ENCODE measurements at regions not wholly inside any gene's neighbourhood (a gene's known extent, or its start where the extent isn't known, plus 50 kb on each side); places are given as distances from the start of the nearest gene placed in this dataset.

DNA sequence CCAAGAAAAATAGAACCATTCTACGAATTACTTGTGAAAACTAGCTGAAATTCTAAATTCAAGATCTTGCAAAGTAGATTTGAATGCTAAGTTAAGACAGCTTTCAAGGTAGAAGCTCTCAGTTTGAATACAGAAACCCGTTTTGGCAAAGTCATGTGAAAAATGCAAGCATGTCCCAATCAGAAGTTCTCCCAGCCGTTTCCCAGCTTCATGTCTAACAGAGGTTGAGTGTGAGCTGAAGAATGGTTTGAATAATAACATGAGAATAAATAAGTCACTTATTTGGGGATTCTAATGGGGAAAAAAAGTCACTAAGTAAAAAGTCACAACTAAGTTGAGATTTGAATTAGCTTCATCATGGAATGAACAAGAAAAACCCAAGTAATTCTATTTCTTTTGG is 152.5 kb upstream of the MAP3K1 start:
- no peaks in the 10 kb centered on the region for H3K36me3 ChIP-seq
- no peak for DNase-seq (ENCODE audit: low read depth in 1 of 2, low spot score in 1 of 2)
- no peaks in the 10 kb centered on the region for H3K27me3 ChIP-seq
- H3K27ac ChIP-seq, result no peak overlapping the region
- TF ChIP-seq, protein P1, sequence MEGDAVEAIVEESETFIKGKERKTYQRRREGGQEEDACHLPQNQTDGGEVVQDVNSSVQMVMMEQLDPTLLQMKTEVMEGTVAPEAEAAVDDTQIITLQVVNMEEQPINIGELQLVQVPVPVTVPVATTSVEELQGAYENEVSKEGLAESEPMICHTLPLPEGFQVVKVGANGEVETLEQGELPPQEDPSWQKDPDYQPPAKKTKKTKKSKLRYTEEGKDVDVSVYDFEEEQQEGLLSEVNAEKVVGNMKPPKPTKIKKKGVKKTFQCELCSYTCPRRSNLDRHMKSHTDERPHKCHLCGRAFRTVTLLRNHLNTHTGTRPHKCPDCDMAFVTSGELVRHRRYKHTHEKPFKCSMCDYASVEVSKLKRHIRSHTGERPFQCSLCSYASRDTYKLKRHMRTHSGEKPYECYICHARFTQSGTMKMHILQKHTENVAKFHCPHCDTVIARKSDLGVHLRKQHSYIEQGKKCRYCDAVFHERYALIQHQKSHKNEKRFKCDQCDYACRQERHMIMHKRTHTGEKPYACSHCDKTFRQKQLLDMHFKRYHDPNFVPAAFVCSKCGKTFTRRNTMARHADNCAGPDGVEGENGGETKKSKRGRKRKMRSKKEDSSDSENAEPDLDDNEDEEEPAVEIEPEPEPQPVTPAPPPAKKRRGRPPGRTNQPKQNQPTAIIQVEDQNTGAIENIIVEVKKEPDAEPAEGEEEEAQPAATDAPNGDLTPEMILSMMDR (IDR thresholded peaks at IDR 0.05; ENCODE audit: low read depth, low read length), result no peak
- no peaks in the 10 kb centered on the region for H3K4me1 ChIP-seq (ENCODE audit: low read depth)
- no peak overlapping the region for H3K4me3 ChIP-seq
- no peaks in the 10 kb centered on the region for H3K9me3 ChIP-seq (ENCODE audit: low read depth)

DNA sequence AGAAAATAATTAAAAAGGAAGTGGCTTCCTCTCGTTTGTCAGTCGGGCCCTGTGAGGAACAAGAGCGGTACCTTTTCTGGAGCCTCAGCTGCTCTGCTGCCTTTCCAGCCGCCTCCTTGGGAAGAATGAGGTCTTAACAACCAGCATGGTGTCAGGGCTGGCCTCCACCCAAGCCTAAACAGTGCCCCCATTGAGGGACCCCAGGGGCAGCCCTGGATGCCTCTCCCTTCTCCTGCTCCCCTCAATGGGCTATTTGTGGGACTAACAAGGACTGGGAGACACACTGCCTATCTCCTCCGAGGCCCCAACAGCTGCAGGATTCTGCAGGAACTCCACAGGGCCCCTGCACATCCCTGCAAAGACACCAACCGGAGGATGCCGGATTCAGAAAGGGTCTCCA is 155.4 kb upstream of the MAP3K1 start:
- H3K4me1 ChIP-seq (ENCODE audit: low read depth), result no peaks in the 10 kb centered on the region
- no peak overlapping the region for H3K4me3 ChIP-seq
- H3K27ac ChIP-seq, result no peak overlapping the region
- DNase-seq (ENCODE audit: low read depth in 1 of 2, low spot score in 1 of 2), result no peak
- no peaks in the 10 kb centered on the region for H3K9me3 ChIP-seq (ENCODE audit: low read depth)
- H3K27me3 ChIP-seq, result no peaks in the 10 kb centered on the region
- no peaks in the 10 kb centered on the region for H3K36me3 ChIP-seq
- TF ChIP-seq, protein P1 (IDR thresholded peaks at IDR 0.05; ENCODE audit: low read depth, low read length), result no peak

DNA sequence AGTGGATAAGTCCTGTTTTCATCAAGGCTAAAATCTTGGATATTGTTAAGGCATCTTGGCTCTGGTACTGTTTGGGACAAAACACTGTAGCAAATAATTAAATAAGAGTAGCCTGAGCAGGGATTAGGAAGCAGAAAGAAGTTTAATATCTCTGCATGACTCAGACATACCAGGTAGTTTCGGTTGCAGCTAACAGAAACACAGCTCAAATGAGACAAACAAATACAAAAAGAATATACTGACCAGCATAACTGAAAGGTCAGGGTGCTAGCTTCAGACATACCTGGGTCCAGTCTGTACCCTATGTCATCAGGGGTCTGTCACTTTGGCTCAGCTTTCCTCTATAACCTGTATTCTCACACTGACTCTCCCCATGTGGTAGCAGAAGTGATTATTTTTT is 156.4 kb upstream of the MAP3K1 start:
- Histone ChIP-seq H3K9me3 (ENCODE audit: low read depth) (no peaks in the 10 kb centered on the region), H3K4me1 (ENCODE audit: low read depth) (no peaks in the 10 kb centered on the region), H3K27me3 (no peaks in the 10 kb centered on the region), H3K4me3 (no peak overlapping the region), H3K27ac (no peak overlapping the region), H3K36me3 (no peaks in the 10 kb centered on the region)
- TF ChIP-seq, protein P1 (IDR thresholded peaks at IDR 0.05; ENCODE audit: low read depth, low read length), result no peak
- DNase-seq (ENCODE audit: low read depth in 1 of 2, low spot score in 1 of 2), result no peak

DNA sequence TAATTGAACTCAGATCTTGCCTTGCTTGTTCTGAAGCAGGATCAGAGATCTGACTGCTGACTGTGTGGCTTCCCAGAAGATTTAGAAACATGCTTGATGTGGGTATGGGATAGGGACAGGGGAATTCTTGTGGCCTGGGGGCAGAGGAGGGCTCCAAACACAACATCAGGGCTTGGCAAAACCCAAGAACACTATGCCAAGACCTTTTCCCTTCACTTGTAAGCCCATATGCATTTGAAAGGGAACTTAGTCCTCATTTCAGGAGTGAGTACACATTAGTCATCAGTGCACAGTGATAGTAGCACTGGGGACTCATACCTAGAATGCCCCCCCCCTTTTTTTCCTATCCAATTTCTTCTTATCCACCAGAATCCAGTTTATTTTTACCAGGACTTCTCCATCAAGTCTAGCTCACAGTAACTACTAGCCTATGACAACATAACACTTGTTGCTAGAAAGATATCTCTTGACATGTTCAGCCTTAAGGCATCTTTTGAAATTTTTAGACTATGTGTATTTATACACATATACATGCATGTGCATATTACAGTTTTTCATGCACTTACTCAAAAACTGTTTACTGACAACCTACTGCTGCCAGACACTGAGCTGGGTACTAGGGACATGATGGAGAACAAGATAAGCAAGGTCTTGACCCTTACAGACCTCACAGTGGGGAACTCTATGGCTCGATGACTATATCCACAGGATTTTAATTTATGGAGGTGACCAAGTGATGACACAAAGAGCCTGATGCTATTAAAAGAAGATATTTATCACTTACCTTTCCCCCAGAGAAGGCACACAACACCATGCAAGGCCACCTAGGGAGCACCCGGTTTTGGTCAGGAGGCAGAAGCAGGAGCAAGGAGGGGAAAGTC is 158.3 kb upstream of the MAP3K1 start:
- Histone ChIP-seq H3K4me3 (no peak overlapping the region), H3K36me3 (no peaks in the 10 kb centered on the region), H3K9me3 (ENCODE audit: low read depth) (no peaks in the 10 kb centered on the region), H3K27ac (no peak overlapping the region), H3K4me1 (ENCODE audit: low read depth) (no peaks in the 10 kb centered on the region), H3K27me3 (no peaks in the 10 kb centered on the region)
- TF ChIP-seq, protein P1 (IDR thresholded peaks at IDR 0.05; ENCODE audit: low read depth, low read length), result no peak
- DNase-seq (ENCODE audit: low read depth in 1 of 2, low spot score in 1 of 2), result peak in 1 of 2 donors; percentile 26

- TF ChIP-seq, protein P1 (IDR thresholded peaks at IDR 0.05; ENCODE audit: low read depth, low read length), result no peak
These were observed 163.5 kb upstream of the MAP3K1 start for GRCh38 chr5:56651893-56652292.

More at GRCh38 chr5:56651893-56652292, 163.5 kb upstream of the MAP3K1 start:
- no peaks in the 10 kb centered on the region for H3K27me3 ChIP-seq
- no peak for DNase-seq (ENCODE audit: low read depth in 1 of 2, low spot score in 1 of 2)
- no peak overlapping the region for H3K27ac ChIP-seq
- H3K4me1 ChIP-seq (ENCODE audit: low read depth), result no peaks in the 10 kb centered on the region
- no peaks in the 10 kb centered on the region for H3K9me3 ChIP-seq (ENCODE audit: low read depth)
- H3K4me3 ChIP-seq, result no peak overlapping the region
- H3K36me3 ChIP-seq, result no peaks in the 10 kb centered on the region
